GM21360 (cell line): ENCODE measurements at regions not wholly inside any gene's neighbourhood (a gene's known extent, or its start where the extent isn't known, plus 50 kb on each side); places are given as distances from the start of the nearest gene placed in this dataset.

Experiments
- ATAC-seq: cut with Tn5 transposase; IDR thresholded peaks from one replicate; pipeline ENCODE4 v1.9.1; 2021; ENCODE audit warnings: mild to moderate bottlenecking, moderate library complexity; ENCODE audit not compliant: unreplicated experiment

DNA sequence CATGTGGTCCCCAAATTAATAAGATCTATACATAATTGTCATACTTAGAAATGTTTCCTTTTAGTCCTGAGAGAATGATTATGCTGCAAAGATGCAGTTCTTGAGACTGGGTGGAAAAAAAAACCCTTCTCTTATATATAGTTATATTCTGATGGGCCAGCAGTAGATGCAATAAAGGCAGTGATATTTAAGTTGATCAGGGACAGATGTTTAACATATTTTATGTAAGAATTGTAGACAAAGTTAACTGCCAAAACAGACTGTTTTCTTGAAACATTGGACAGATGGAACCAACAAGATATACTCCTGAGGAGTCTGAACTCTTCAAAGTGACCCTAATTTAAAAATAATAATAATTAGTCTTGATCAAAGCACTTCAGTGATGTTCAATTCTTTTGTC is 172.0 kb upstream of the LRIG1 start:
- ATAC-seq, result no peak

DNA sequence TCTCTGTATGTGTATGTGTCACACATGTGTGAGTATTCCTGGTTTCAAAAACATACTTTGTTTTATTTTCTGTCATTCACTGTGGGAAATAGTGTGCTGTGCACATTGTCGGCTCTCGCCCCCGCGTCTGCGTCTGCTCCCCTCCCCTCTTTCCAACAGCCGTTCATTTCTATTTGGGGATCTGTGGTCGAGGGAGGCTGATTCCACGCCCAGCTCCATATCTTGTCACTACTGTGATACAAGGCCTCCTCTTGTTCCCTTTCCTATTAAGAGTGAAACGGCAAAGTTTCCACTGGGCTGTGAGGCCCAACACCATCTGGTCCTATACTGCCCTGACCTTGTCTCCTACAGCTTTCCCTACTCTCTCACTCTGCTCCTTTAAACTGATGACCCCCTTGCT is 172.5 kb upstream of the LRIG1 start:
- no peak for ATAC-seq

DNA sequence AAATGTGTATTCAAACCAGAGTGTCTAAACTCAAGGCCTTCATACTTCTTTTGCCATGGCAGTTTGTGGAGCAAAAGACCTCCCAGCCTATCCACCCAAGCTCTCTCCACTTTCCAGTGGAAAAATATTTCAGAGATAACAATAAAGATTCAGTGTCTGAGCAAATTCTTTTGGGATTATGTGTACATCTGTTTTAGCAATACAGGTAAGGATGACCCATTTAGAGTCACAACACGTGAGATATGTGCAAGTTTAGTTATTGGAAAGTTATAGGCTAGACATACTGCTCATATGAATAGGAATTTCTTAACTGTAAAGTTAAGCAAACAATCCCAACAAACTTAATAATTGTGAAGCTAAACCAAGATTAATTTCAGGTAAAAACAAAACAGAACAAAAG is 174.5 kb upstream of the LRIG1 start:
- ATAC-seq, result no peak

DNA sequence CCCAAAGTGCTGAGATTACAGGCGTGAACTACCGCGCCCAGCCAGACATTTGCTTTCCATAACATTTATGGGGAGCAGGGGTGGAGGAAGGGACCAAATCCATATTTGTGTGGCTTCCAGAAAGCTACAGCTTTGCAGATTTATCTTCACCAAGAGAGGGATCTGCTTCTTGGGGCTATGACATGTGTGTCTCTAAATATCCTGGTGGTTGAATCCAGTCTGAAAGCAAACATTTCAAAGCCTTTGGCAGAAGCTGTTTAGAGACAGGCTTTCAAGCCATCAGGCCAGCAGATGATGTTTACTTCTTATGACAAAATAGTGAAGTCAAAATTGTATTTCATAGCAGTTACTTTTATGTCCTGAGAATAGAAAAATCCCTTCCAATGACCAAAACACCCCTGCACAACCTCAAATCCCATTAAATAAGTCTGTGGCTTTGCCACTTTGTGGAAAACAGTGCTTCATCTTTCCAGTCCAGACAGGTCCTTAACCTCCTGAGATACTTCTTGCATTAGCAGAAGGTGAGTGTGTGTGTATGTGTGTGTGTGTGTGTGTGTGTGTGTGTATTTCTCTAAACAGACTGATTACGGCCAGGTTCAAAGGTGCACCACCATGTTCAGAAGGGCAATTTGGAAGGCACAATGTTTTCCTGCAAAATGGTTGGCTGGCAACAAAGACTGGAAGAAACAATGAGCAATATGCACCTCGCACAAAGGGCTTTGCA is 191.4 kb upstream of the LRIG1 start:
- no peak for ATAC-seq

DNA sequence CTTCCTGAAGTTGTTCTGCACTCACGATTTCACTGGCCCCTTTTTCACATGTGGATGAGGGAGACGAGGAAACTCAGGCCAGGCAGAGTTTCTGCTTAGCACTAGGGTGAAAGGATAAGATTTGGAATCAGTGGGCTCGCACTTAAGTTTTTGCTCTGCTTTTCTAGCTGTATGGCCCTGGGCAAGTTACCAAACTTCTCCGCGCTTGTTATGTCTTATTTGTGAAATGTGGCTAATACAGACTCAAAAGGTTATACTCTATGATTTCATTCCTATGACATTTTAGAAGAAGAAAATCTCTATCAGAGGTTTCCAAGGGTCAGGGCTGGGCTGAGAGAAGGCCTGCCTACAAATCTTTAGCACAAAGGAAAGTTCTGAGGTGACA is 191.9 kb upstream of the LRIG1 start:
- no peak for ATAC-seq

DNA sequence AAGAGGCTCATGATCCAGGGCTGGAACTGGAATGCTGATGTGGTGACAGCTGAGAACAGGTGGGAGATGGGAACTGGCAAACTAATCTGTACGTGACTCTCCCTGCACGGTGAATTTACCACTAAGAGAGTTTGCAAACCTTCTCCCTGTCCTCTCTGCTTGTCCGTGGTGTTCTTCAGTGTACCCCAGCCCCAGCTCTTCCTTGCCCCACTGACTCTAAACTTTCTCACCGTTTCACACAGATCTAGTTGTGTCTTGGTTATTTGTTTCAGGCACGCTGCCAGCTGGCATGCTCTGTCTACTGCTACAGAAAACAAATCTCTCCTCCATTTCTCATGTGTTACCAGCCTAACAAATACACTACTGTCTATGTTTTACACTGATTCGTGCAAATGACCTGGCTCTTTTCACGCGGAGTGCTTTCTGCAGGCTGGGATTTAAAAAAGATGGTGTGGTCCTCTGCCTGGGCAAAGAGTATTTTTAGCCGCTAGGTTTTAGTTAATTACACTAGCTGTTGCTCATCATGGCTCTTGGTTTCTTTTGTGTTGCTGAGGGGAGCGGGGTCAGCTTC is 192.7 kb upstream of the LRIG1 start:
- no peak for ATAC-seq

DNA sequence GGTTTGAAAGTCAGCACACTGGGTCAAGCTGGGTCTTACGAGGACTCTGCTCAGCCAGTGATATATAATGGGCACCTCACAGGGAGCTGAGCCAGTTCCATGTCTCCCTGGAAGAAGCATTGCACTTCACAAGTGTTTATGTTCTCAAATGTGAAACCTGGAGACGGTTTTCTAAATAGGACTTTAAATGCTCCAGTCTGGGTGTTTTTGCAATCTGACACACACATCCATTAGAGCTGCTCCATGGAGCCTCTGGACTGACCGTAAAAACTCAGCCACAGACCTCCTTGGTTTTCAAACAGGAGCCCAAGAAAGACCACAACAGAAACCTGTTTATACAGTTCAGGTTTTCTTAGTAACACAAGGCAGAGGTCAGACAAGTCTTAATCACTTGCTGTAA is 201.3 kb upstream of the LRIG1 start:
- no peak for ATAC-seq

DNA sequence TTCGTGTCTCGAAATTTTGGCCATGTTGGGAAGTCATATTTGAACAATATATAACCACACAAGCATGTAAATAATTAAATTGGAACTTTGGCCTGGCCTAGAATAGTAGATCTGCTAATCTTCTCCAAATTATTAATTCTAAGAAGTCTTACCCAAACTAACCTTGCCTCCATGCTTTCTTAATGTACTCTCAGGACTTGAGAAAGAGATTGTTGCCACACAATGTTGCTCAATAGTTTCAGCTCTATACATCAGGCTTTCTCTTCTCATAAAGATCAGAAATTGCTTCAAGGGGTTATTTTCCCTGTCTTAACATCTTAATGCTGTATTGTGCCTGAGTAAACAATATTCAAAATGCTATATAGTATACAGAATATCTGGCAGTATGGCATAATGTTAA is 202.7 kb upstream of the LRIG1 start:
- no peak for ATAC-seq

DNA sequence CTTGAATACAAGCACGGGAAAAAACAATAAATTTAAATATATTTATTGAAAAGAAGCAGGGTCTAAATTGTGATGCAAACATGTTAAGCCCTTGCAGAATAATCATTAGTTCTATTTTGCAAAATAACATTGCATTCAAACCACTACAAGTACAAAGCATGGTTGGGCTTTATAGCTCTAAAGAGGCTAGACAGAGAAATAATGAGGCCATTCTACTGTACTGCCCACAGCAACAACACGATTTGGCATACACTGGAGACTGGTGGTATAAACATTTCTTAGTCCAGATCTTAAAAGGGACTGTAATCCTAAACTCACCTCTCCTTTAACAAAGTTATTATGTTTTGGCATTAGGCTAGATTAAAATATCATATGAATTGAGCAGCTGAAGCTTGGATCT is 204.3 kb upstream of the LRIG1 start:
- no peak for ATAC-seq

DNA sequence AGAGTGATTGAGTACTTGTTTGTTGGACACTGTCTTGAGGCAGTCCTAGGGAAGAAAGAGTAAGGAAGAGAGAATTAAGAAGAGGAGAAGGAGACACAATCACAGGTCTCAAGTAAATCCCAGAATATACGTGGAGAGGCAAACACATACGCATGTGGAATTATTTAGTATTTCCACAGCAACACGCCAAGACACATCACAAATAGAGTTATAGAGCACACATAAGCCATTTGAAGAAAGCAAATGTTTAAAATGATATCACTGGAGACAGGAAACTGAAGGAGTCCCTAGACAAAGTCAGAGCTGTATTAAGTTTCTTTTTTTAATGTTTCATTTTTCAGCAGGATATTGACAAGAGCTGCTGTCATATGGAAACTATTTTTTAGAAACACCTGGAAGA is 206.1 kb upstream of the LRIG1 start:
- no peak for ATAC-seq

DNA sequence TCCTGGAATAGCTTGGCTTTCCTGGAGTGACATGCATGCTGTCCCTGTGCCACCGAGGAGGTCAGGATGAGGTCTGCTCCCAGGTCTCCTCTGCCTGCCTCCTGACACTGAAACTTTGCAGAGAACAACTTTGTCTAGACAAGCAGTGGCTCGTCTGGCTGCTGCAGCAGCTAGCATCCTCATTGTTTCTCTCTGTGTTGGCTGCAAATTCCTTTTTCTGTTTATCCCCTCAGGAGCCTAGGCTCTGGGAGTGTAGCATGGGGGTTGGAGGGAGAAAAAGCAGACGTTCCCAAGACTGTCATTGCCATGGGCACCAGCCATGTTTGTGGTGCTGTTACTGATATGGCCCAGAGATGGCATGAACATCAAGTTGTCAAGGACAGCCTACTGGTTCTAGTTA is 208.7 kb upstream of the LRIG1 start:
- no peak for ATAC-seq

DNA sequence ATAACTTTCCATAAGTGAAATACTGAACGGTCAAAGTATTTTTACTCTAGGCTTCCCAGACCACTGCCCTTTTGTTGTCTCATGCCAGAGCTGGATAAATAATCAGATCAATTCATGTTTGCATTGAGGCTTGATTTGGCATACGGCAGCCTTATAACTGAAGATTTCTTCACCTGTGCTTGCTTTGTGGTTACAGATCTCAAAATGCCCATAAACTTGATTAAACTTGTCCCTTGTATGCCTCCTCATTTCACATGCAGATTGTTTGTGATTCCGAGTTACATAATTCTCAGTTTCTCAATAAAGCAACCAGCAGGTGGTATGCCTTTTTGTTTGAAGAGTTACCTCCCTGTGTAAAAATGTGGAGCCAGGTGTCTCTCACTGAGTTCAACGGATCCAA is 211.4 kb upstream of the LRIG1 start:
- no peak for ATAC-seq

DNA sequence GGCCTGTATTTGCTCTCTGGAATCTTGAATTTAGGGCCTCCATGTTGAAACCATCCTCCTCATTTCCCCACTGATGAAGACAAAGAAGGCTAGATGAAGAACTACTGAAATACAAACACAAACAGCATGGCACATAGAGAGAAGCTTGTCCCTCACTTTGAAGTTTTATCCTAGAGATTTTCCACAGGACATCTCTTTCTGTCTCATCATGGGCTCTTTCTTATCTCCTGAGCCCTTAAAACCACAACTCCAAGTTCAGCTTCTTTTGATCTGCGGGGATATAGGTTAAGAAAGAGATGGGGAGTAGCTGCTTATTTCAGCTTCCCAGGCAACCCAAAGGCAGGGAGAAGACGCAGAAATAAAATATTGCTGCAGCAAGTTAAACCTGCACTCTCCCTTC is 213.1 kb upstream of the LRIG1 start:
- no peak for ATAC-seq

DNA sequence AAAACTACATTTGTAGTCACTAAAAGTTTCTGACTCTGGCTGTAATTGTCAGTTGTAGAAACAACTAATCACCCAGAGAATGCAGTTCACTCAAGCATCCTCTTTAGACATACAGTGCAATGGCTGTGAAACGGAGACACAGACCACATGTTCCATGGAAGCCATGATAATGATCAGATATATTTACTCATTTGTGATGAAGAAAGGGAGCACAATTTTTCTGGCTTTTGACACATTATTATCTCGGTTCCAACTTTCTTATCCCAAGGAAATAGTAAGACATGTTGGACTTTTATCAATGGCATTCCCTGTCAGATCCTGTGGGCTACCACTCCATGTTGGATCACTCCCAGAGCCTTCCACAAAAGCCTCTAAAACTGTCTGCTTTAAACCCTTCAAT is 215.0 kb upstream of the LRIG1 start:
- ATAC-seq, result no peak

DNA sequence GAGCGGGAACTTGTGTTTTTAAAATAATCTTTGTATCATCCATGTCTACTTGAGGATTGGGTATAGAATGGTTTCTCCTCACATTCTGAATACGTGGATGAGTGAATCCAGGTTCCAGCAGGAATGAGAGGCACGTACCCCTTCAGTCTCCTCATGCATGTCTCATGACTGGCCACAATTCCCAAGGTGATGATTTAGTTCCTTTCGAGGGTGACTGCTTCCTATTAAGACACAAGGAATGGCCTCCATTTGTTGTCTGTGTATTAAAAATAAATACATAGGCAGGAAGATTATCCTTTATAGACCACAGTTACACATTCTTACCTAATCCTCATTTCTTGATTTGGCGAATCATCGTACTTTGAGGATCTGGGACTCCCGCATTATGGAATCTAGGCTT is 217.0 kb upstream of the LRIG1 start:
- no peak for ATAC-seq

DNA sequence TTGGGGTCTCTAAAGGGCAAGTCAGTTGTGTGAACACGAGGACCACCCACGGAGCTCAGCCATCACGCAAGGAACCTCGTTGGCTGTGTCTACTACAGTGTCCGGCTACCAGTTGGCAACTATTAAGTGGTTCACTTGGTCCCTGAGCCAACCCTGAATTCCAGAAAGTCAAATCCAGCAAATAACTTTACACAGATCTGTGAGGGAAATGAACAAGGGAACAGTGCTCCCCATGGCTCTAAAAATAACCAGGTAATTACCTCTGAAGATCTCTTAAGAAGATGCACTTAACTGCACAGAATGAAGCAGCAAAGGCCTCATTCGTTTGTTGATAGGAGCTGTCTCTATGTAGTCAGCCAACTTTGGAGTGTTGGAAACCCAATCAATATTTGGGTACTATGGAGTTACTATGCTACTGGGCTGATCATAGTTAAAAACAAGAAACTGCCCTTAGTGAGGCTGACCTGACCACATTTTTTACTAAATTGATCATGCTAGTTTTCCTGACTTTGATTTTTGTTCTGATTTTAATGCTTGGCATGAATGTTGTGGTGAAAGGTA is 219.1 kb upstream of the LRIG1 start:
- ATAC-seq, result no peak

DNA sequence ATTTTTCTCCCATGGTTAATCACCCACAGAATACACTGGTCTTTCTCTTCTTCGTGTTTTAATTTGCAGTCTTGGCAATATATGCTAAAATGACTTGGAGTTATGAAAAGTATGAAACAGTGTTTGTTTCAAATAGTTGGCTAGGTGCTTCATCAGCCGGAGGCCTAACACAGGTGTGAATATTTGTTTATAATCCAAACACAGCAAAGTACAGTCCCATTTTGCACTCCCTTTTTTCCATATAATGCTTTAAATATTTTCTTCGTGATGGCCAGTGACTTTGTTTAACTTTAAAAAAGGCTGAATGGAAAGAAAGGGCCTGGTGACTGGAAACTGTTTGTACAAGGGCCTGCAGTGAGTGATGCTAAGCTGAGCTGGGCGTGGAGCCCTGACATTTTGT is 219.7 kb upstream of the LRIG1 start:
- no peak for ATAC-seq

DNA sequence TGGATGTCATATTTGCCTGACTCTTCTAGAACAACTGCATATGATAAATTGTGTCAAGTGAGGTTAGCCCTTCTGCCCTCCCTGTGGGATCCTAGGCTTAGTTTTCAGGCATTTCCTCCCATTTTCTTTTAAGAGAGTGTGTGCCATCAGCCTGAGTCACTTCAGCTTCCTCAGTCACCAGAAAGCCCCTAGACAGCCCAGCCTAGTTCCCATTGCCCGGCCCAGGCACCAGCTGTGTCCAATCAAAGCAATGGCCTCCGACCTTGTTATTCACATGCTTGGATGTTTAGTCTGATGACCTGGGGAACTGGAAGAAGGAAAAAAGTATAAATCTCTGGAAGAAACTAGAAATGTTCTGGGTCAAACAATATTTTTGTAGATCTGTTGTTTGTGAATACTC is 221.9 kb upstream of the LRIG1 start:
- ATAC-seq, result no peak

DNA sequence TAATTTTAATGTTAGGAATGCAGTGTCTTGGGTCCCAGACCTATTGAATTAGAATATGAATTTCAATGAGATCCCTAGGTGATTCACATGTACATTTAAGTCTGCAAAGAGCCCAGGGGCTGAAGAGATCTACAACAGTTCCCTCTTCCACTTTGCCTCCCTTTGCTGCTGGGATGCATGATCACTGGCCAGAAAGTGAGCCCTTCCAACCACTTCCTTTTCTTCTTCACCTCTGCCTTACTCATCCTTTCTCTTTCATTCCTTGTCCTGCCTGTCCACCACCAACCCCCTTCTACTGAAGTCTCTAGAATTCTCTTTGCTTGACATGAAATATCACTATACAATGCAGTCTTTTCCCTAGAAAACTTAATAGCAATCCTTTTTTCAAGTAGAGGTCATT is 222.4 kb upstream of the LRIG1 start:
- ATAC-seq, result no peak

DNA sequence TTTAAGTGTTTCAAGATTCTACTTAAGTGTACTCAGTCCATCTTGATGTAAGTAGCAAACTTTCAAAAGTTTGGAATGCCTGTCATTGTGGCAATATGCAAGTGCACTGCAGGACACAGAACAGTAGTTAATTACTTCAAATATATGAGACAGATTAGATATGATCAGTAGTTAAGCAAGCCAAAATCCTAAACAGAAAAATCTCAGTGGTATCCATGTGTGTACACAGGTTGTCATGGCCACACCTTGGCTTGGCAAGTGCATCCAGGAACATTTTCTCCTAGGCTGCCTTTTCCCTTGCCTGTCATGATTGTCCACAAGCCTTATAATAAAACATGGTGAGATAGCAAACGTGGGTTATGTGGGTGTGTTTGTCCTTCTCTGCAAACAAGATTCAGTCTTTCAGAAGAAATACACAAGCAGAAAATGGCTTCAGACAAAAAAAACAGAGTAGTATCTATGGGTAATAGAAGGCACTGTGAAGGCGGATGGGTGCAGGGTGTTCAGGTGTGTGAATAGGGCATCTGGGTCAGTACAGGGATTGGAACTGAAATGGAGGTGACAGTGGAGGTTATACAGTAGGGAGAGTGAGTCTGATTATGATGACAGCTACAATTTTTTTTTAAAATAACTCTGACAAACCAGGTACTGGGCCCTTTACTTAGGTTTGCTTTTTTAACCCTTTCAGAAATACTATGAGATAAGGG is 229.0 kb upstream of the LRIG1 start:
- ATAC-seq, result no peak

DNA sequence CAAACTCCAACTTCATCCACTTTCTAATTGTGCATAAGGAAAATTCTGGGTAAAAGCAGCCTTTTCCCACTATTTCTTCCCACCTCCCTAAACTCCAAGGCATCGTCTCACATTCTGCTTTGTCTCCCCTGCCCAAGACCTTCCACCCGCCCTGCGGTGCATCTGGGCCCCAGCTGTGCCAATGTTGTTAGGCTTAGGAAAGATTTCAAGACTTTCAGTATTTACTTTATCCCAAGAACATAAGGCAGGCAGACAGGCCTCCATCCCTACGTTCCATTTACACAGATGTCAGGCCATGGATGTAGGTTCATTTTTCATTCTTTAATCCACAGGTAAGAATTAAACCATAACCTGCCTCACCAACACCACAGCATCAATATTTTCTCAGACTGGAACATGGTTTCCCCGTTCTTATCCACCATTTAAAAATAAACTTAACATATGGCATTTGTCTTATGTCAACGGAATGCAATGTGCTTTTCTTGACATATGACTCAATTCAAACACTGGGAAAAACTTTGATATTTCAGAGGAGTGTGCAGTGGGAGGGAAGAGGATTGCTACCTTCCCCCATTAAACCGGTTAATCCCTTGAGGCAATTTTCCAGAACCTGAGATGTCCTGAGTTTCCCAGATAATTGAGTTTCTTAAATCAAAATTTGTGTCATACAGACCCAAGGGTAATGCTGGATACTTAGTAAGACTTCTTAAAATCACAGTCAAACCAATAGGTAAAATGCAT is 238.0 kb upstream of the LRIG1 start:
- no peak for ATAC-seq

DNA sequence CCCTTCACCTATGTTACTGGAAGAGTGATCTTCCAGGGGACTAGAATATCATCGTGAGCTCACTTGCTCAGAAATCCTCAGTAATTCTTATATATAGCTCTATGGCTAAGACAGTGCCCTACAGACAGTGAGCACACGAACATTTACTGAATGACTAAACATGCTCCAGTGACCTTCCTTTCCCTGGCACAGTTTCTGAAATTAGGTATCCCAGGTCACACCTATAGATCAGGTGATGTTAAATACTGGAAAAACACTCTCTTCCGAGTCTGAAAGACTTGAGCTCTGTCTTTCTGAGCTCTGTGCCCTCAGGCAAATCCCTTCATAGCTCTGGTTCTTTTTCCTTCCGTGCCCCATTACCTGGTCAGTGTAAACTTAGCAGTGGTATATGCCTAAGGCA is 239.4 kb upstream of the LRIG1 start:
- no peak for ATAC-seq
